ENCODE measurements at regions not wholly inside any gene's neighbourhood (a gene's known extent, or its start where the extent isn't known, plus 50 kb on each side); places are given as distances from the start of the nearest gene placed in this dataset.
"Not testable (repeated sequence)": the region's sequence is repeated elsewhere in the genome, so short reads cannot be mapped to it uniquely, and the experiment has no call there.

DNA sequence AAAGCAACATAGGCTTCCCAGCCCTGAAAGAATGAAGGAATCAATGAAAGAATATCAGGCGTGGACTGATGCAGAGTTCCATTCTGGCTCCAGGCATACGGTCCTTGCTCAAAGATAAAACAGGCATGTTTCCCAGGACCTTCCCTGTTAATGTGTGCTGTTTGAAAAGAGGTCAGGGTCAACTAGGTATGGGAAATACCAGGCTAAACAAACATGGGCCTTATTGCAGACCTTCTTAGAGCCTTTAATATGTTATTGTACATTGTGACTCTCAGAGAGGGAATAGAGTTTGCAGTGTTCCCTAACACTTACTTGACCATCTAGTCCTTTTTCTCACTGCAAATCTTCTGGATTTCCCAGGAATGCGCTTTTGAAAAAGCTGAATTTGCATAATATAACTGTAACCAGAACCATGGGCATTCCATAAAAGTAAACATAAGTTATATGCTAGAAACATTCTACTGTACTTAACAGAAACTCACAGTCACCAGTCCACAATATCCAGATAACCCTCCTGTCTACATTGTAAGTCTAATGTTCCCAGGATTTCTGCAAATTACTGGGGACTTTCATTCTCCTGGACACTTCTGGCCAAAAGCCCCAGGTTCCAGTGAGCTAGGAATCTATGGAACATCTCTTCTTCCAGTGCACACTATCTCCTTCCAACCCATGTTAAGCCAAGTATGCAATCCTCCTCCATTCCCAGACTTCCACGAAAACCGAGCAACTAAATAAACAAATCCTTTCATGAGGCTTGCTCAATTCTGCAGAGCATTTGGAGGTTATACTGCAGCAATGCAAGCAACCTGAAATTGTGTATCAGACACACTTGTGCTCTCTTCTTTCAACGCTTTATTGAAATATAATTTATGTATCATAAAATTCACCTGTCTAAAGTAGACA is 486.6 kb downstream of the SETD4 start:
- DNase-seq, result no peak

DNA sequence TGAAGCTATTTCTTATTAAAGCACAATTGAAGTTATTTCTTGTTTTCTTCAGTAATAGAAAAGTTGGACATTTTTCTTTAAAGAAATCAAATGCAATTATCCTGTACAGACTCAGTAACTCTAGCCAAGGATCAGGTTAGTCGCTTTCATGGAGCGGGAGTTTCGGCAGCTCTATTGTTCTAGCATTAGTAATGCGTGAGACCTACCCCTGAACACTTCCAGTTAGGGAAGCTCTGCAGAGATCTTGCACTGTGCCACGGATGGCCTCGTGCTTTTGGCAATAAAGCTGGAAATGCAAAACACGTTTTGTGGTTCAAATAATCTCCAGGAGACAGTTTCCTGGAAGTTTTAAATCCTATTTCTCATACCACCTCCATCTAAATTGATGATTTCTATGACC is 488.4 kb downstream of the SETD4 start:
- DNase-seq, result no peak

DNA sequence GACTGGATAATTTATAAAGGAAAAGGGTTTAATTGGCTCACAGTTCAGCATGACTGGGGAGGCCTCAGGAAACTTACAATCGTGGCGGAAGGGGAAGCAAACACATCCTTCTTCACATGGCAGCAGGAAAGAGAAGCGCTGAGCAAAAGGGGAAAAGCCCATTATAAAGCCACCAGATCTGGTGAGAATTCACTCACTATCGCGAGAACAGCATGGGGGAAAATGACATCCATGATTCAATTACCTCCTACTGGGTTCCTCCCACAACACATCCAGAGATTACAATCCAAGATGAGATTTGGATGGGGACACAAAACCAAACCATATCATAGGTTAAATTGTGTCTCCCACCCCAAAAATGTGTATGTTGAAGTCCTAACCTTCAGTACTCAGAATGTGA is 491.7 kb downstream of the SETD4 start:
- DNase-seq, result no peak

DNA sequence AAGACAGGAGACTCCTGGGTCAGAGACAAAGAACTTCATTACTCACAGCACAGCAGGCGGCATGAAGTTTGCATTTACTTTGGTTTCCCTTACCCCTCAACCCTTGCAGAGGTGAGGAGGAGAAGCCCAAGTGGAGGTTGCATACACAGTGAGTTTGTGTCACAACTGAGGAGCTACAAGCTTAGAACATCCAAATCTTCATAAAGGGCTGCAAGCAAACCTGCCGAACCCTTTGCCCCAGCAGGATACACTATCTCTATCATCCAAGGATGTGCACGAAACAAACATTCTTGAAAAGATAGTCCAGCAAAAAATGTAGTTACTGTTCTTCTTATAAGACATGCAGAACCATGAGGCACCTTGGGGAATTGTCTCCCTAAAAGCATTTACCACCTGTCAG is 493.5 kb downstream of the SETD4 start:
- no peak for DNase-seq

DNA sequence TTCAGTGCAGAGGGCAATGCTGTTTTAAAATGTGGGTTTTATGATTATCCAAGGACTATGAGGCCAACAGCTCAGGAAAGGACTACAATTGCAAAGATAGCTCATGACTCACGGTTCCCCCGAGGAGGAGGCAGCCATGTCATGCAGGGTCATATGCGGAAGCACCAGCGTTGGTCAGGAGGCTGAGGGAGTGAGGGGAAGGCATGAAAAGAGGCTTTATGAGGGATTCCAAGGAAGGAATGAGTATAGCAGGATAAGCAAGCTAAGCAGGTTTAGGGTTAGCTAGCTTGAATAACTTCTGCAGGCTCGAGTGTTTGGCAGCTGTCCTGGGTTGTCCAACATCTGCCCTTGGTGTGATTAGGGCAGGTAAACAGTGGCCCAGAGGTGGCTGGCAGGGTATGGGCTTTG is 495.1 kb downstream of the SETD4 start:
- peak in 1 of 51 donors; percentile 4 for DNase-seq

DNA sequence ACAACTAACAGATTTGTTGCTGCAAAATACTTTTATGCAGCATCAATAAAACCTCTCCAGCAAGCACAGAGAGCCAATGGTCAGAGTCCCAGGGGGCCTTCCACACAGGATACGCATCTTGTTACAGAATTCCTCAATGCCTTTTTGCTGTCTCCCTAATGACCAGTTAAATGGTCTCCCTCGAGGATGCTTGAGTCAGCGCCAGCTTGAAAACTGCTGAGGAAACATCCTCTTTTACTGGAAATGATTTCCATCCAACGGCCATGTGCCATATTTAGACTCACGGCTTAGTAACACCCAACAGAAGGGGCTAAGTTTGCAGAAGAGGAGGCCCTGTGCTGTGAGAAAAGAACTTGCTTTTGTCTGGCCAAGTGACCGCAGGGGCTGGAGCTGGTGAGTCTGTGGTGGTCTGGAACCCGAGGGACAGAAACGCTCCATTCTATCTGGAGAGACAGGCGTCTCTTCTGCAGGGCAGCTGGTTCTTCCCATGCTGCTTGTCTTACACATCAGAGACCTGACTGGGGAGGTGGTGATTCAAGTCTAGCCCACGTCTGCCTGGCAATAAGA is 496.4 kb downstream of the SETD4 start:
- DNase-seq, result peak in 9 of 51 donors; percentile 1 to 40 (median 8)

DNA sequence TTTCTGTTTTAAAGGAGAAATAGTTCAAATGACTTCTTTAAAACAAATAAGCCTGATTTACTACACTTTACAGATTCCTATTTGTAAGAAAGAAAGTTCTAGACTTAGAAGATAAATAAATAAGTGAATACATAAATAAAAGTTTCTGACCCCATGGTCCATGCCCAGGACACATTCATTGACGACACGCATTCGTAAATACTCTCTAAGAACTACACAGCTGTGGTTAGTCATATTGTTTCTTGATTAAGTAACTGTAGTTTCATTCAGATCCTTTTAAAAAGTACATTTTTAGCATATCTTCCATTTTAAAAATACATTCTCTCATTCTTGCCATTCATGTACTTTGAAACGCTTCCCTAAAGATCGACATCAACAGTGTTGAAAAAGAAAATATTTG is 497.4 kb downstream of the SETD4 start:
- DNase-seq, result no peak

DNA sequence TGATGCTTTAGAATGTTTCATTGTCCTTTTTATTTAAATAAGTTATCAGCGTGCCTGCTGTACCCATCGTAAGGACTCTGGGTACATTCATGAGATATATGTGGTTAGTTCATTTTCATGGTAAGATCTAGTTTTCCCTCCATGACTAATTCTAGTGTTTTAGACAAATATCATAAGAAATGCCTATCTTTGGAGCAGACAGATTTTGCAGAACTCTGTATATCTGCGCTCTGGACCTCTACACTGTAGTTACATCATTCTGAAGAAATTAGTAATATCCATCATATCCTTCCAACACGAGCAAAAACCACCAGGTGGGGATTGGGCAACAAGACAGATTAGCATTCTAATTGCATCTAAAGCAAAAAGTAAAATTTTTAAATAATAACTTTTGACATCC is 499.2 kb downstream of the SETD4 start:
- DNase-seq, result no peak

DNA sequence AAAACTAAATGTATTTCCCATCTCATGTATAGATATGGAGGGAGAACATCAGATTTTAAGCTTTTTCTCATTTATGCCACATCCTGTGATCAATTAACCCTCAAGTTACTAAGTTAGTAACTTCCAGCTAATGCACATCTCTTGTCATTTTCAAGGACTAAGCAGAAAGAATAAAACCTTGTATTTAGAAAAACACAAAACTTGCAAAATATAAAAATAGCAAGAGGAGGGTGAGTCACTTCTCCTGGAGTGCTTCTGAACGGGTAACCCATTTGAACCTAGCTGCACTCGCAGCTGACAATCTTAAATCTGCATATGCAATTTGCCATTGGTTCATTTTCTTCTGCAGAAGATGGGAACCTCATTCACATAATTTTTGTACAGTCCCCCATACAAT is 500.5 kb downstream of the SETD4 start:
- DNase-seq, result no peak

DNA sequence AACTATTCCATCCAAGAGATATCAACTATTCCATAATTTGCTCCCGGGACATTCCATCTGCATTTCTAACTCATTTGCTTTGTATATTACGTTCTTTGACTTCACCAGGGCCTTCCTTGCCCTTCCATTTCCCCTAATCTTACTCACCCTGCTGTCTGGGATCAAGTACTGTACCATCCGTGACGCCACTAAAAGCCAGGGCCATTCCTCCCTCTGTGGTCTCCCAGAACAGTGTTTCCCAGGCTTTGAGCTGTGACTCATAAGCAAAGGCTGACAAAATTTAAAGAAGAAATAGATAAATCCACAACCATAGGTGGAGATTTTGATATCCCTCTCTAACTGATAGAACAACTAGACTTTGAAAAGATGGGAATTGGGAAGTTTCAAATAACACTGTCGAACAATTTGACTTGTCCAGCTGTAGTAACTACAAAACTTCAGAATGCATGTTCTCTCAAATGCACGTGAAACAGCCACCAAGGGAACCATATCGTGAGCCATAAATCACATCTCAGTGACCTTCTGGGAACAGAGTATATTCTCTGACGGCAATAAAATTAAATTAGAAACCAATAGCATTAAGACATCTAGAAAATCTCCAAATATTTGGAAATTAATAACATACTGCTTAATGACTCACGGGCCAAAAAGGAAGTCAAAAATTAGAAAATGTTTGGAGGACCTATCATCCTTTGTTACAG is 501.0 kb downstream of the SETD4 start:
- DNase-seq, result no peak

DNA sequence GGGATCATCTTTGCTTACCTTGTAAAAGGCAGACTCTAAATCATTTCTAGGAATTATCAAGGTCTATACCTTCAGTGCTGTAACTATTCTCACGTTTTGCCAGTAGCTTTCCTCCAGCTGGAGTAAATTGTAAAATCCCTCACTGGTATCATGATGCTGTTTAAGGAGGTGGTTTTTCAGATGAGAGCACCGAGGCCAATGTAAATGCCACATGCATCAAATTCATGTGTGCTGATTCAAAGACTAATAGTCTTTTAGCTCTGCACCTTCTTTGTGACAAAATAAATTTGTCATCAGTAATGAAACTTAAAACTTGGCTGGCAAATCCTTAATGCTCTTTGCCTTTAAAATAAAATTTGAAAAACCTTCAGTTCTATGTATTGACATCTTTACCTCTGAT is 503.8 kb downstream of the SETD4 start:
- no peak for DNase-seq

DNA sequence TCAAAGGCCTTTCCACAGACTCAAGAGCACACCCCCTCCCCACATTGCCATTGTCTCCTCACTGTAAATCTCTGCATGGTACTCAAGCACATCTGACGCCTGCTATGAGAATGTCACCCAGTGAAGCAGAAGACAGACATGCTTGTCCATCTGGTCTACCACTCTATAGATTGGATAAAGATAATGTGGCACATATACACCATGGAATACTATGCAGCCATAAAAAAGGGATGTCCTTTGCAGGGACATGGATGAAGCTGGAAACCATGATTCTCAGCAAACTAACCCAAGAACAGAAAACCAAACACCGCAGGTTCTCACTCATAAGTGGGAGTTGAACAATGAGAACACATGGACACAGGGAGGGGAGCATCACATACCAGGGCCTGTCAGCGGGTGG is 503.4 kb upstream of the RUNX1 start:
- DNase-seq, result not testable (repeated sequence)

DNA sequence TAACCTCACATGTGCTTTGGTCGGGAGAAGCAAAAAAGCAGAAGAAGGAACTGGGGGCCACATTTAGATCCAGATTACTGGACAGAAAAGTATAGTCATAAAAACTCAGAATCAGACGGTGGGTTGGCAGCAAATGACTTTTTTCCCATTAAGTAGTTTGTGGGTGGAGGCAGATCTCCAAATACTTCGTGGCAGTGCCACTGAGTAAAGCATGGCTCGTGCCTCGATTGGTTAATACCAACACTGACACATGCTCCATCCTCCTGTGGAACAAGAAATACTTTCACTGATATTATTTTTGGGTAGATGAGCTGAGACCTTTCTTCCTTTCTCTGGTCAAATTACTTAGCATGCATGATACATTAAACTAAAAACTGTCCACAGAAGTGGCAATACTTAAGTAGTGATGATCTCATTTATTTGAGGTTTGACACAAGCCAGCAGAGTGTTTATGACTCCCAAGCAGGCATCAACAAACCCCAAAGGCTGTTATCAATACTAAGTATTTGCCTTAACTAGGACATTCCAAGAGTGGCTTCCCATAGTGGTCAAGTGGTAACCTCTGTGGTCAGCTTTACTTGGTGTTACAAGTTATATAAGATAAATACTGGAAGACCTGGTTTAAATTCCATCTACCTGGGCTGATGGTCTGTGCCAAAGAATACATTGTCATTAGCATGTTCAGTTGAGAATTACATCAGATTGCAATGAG is 500.0 kb upstream of the RUNX1 start:
- DNase-seq, result no peak

DNA sequence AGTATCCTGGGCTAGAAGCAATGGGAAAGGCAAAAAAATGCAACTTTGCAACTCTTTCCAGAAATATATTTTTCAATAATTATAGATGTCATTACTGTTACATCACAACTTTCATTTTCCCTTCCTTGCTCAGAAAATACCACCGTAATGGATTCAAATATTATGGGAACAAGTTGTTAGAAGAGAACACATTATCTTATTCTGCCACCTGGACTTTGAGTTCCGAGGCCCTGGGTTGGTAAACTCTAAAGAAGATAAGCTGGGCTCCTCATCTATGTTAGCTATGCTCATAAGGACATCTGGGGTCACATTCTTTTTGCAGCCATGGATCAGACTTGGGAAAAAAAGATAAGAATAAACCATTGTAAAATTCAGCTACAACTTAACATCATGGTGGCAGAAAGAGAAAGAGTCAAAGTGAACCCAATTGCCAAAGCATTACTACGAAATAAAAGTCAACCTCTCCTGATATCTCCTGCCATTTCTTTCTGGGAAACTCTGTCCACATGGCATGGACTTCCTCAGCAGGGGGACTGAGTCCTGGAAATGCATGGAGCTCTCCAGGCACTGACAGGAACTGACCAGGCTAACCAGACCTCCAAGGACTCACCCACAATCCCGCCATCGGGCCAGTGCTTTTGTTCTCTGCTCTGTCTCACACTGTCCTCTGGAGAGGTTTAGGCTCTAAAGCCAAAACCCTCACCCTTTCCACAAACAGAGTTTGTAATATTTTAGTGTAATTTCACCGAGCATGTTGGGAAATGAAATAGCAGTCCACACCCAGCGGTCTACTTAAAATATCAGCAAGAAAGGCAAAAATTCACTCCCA is 499.1 kb upstream of the RUNX1 start:
- no peak for DNase-seq

DNA sequence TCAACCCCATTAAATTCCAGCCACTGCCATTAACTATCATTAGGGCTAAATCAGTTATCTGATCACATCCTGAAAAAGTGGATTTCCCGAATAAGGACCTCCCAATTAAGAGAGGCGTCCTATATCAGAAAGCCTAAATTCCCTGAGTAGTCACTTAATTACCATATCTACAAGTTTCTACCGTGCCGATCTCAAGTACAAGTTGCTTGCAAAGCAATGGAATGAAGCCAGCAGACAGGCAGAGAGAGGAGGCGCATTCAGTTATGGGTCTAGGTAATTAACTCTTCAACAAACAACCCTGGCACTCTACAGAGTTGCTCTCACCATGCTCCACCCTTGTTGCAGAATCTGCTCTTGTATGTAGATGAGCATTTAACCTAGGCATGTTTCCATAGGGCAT is 494.6 kb upstream of the RUNX1 start:
- no peak for DNase-seq

DNA sequence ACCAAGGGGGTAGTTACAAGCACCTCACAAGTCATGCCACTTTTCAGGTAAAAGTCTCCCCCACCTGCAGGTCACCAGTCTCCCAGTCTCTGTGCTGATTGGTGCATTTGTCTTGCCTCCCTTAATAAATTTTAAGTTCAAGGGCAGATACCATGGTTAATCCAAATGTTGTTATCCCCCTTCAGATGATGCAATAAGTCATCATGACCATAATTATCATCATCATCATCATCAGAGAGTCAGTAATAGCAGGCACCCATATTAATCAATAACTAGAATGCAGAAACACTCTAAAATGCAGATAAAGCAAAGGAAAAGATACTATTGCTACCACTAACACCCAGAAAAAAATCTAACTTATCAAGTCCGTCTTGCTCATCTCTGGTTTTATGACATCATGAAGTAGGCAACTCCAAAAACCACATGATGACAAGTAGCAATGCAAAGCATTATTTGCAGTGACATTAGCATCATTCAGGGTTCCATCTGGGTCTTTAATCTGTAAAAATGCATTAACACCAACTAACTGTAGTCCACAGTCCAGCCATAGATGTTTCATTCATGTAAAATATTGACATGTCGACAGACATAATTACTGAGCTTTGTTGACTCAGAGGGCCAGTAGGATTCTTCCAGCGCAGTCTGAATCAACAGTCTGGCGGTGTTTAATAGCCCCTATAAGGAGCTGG is 492.0 kb upstream of the RUNX1 start:
- DNase-seq, result no peak

DNA sequence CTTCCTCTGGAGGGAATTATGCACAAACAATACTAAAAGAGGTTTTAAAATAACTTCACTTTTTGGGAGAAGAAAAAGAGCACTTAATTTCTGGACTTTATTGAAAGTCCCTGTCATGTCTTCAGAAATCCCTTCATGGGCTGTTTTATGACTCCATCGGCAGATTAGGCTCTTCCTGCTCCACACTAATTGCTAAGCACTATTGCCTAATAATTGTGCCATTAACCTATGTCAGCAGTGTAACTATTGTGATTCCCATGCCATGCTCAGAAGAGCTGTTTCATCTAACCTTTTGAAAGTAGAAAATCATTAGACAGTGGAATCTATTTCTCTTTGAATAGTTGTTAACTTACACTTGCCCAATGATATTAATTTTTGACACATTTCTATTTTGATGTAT is 489.3 kb upstream of the RUNX1 start:
- no peak for DNase-seq

DNA sequence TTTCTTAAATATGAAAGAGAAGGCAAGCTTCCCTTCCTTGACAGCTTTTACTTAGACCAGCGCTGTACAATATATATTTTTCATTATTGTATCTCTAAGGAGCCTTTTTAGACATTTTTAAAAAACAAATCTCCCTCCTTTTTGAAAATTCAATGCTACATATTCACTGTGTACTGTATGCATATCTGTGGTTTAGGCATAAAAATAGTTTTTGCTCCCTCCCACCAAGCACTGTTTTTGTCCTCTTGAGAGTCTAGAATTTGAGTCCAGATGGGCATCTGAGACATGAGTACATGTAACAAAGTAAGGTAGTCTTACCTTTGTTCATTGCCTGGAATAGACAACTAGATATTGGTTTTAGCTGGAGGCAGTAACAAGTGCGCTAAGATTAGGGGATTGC is 488.5 kb upstream of the RUNX1 start:
- no peak for DNase-seq

DNA sequence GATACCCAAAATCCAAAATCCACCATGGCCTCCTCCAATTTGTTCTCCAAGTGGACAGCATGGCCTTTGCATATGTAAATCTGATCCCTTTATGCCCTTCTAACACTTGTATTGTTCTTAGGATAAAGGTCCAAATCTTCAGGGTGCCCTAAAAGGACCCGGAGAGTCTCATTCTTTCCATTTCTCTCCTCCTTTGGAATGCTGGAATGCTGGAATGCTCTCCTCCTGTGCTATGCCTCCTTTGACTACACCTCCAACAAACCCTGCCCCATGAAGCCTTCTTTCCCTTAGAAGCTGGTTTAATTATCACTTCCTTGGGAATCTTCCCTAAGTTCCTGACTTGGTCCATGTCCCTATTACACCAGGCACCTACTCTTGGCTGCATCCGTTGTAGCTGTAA is 484.8 kb upstream of the RUNX1 start:
- no peak for DNase-seq

DNA sequence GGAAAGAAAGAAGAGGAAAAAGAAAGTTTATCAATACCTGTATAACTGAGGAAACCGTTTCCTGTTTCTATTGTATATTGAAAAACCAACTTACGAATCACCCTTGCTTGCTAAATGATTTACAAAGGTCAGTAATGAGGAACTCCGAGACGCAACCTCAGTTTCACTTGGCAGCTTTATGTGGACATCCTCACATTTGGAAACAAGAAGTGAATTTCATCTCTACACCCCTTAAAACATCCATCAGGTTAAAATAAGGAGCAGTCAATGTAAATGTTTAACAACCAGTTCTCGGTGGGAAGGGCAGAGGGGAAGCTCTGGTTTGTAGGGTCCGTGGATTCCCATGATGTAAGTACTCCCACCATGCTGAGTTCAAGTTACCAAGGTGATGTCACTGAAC is 481.7 kb upstream of the RUNX1 start:
- DNase-seq, result no peak

All from hypothalamus (tissue), 51 donors.